GM20000 (cell line): ENCODE measurements at regions not wholly inside any gene's neighbourhood (a gene's known extent, or its start where the extent isn't known, plus 50 kb on each side); places are given as distances from the start of the nearest gene placed in this dataset.

Source experiments
- DNase-seq: peaks from one replicate; pipeline ENCODE4 v3.0.0; 2012; ENCODE audit warnings: low spot score
- TF ChIP-seq, protein P1 (sequence below): IDR thresholded peaks from 2 replicates; pipeline ENCODE4 v1.5.1; 2012; ENCODE audit warnings: mild to moderate bottlenecking, control low read depth; ENCODE audit errors: extremely low read depth, missing control alignments

DNA sequence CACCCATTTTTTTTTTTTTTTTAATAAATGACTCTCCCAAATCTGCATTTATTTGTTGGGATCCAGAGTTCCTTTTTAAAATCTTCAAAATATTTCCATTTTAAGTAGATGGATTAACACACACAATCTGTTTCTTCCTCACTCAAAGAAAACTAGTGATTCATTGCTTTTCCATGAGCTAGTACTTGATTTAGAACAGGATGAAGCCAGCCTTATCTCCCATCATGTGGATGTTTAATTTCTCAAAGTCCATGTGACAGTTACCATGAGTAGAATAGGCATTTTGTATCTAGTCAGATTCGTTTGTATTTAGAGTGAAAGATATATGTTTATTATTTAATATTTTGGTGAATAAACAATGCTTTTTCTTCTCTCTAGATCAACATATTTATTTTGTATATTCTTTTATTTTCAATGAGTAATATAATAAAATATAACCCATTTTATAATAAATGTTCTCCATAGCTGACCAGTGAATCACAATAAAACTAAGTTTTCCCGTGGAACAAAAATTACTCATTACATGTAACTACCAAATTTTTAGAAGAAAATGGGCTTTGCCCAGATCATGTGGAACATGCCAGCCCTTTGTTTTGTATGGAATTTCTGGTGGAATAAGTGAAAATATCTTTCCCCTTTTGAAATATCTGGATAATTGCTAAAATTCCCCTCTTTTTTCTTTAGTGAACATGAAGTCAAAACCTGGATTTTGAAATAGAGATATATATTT, 54.9 kb upstream of the RPS23 start:
- TF ChIP-seq, protein P1, sequence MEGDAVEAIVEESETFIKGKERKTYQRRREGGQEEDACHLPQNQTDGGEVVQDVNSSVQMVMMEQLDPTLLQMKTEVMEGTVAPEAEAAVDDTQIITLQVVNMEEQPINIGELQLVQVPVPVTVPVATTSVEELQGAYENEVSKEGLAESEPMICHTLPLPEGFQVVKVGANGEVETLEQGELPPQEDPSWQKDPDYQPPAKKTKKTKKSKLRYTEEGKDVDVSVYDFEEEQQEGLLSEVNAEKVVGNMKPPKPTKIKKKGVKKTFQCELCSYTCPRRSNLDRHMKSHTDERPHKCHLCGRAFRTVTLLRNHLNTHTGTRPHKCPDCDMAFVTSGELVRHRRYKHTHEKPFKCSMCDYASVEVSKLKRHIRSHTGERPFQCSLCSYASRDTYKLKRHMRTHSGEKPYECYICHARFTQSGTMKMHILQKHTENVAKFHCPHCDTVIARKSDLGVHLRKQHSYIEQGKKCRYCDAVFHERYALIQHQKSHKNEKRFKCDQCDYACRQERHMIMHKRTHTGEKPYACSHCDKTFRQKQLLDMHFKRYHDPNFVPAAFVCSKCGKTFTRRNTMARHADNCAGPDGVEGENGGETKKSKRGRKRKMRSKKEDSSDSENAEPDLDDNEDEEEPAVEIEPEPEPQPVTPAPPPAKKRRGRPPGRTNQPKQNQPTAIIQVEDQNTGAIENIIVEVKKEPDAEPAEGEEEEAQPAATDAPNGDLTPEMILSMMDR, result no peak
- no peak for DNase-seq

DNA sequence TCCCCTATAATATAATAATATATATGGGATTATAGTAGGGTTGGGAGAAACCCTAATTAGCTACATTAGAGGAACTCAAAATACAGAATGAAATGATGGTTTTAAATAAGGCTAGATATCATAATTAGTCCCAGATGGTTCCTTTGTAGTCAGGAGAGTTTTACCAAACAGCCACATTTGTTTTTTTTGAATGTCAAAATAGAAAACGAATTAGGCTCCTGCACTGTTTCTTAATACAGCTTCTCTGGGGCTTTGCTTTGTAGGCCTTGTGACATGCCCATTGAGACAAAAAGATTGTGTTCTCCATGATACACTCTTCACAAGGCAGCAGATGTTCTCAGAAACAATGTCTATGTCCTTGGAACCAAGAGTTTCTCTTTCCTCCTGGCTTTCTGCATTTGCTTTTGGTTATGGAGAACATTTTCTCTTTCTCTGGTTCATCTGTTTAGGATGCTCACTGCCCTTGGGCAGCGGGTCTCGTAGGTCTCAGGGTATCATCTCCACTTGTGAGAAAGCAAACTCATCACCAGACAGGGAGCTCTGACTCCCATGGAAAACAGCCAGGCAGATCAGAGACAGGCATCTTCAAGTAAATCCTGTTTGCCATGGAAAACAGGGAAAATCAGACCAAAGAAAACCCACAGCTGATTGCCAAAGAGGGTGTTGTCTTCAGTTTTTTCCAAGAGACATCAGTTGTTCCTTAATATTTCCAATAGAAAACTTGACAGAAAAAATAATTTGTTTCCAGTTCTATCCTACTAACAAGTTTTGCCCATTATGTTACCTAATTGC, 54.1 kb upstream of the RPS23 start:
- no peak for DNase-seq
- TF ChIP-seq, protein P1, result no peak

DNA sequence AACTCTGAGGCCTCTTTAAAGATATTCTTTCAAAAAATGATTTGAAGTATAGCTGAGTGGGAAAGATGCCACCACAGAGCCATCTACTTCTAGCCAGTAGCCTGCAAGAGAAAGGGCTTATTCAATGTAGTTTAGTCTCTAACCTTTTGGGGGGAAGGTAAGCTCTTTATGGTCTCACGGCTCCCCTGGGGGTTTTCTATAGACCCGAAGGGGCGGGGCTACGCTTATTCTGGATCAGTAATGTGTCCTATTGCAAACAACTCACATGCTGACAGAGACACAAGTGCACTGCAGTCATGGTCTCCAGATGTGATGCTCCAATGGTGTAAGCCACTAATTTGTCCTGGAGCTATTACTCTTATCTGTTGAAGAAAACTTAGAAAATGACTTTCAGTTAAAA, 53.4 kb upstream of the RPS23 start:
- TF ChIP-seq, protein P1, result no peak
- DNase-seq, result no peak

DNA sequence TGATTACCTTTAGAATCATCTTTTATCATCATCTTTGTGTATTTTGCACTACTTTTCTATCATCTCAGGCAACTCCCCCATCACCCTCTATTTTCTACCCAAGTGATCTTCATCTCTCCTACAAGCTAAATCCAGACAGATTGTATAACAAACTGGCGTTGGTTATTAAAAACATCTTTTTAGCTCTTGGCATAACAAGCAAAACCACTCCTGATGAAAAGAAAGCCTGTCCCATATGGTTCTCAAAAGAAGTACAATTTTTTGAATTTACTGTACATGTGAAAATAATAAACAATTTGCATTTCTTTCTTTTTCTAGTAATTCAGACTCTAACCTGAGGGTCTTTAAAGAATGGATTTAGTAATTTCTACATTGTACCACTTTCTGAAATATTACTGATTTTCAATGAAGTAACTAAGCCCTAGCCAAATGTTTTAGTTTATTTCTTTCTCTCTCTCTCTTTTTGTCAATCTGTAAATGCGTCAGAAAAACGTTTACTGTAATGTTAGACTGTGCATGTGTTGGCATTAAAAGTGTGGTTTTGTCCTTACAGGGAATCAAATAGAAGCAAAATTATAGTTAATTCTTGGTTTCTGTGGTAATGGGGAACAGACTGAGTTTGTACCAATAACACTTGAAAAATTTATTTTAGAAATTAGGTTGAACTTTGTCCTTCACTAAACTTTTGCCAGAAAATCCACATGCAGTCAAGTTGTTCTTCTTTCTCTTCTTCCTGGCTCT, 52.5 kb upstream of the RPS23 start:
- DNase-seq, result no peak
- TF ChIP-seq, protein P1, result no peak

DNA sequence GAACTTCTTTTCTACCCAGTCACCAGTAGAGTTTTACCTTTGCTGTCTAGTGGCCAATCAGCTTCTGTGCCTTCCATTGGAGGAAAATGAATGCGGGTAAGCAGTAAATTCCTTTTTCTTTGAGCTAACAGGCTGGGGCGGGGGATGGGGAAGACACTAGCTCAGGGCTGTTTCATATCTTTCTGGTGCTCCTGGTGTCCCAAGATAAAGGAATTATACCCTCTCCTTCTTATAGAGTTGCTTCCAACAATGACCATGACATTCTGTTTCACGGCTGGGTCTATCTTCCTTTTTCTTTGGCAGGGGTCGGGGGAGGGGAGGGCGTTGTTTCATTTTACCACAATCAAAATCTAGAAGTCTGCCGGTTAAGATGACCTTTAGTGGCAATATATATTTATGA, 51.2 kb upstream of the RPS23 start:
- no peak for DNase-seq
- TF ChIP-seq, protein P1, result no peak
